Breast epithelium (tissue), 4 donors: ENCODE measurements at regions not wholly inside any gene's neighbourhood (a gene's known extent, or its start where the extent isn't known, plus 50 kb on each side); places are given as distances from the start of the nearest gene placed in this dataset.

Experiments
- DNase-seq, 2 donors: peaks; one replicate each; pipeline ENCODE4 v3.0.0-alpha.2; 2019; ENCODE audit warnings: low spot score in 2 of 2
- H3K27ac ChIP-seq, 2 donors: fragments of 200-600 bp; sonication (generic) in 1 of 2; one replicate each; pipeline ENCODE4 v1.5.1; 2016 to 2019; ENCODE audit warnings: mild to moderate bottlenecking in 1 of 2
- H3K27me3 ChIP-seq, 2 donors: fragments of 200-600 bp; sonication (generic) in 1 of 2; one replicate each; pipeline versions ENCODE4 v1.5.1 to v1.6.0; 2017 to 2019; ENCODE audit warnings: control low read depth in 1 of 2, mild to moderate bottlenecking in 1 of 2
- H3K36me3 ChIP-seq: fragments of 200-600 bp; one replicate; pipeline ENCODE4 v1.5.1; 2019
- H3K4me1 ChIP-seq, 2 donors: fragments of 200-600 bp; sonication (generic); one replicate each; pipeline ENCODE4 v1.5.1; 2016 to 2019; ENCODE audit warnings: control low read depth in 1 of 2
- H3K4me3 ChIP-seq, 3 donors: fragments of 200-600 bp; sonication (generic); 1 replicate in 2 of 3; 2 replicates in 1 of 3; pipeline ENCODE4 v1.5.1; 2016 to 2019; ENCODE audit warnings: mild to moderate bottlenecking in 3 of 3, moderate library complexity in 2 of 3
- H3K9me3 ChIP-seq, 2 donors: fragments of 200-600 bp; sonication (generic) in 1 of 2; one replicate each; pipeline ENCODE4 v1.5.1; 2016 to 2019; ENCODE audit warnings: control low read depth in 1 of 2
- CTCF ChIP-seq, 3 donors: fragments of 450-650 bp; IDR thresholded peaks; one replicate each; pipeline ENCODE4 v1.5.1; 2016 to 2017; ENCODE audit warnings: antibody characterized with exemption in 3 of 3, mild to moderate bottlenecking in 3 of 3, moderate library complexity in 3 of 3
- POLR2A ChIP-seq: fragments of 450-650 bp; IDR thresholded peaks from one replicate; pipeline ENCODE4 v1.6.1; 2016; ENCODE audit warnings: antibody characterized with exemption, mild to moderate bottlenecking, moderate library complexity
- POLR2AphosphoS5 ChIP-seq, 3 donors: sonication (generic); formaldehyde crosslinking; IDR thresholded peaks; one replicate each; pipeline ENCODE4 v1.6.1; 2017; ENCODE audit warnings: antibody characterized with exemption in 3 of 3
- intact Hi-C: fragments of 100-400 bp; cut with DNase I; formaldehyde crosslinking; loops from one replicate; pipeline ENCODE4 v1.15.1; 2023; ENCODE audit warnings: low total_unique reads

- intact Hi-C loops, result loop anchor here (5.0 kb wide), 1 partner anchor 1016 kb away; no protein-coding TSS in a partner anchor
- DNase-seq, result no peak
Observed at GRCh38 chr1:88302843-88303486, 381.1 kb upstream of the PKN2 start.

GRCh38 chr1:88311265-88311664 lies 372.8 kb upstream of the PKN2 start:
- H3K36me3 ChIP-seq, result no peaks in the 10 kb centered on the region
- H3K27ac ChIP-seq, result no peak overlapping the region
- no peaks in the 10 kb centered on the region for H3K4me1 ChIP-seq
- H3K27me3 ChIP-seq, result no peaks in the 10 kb centered on the region
- no peak overlapping the region for H3K4me3 ChIP-seq
- TF ChIP-seq POLR2A (no peak), CTCF (IDR thresholded peaks at IDR 0.05) (no peak), POLR2AphosphoS5 (IDR thresholded peaks at IDR 0.05) (no peak)
- H3K9me3 ChIP-seq, result no peaks in the 10 kb centered on the region
- no peak for DNase-seq
- intact Hi-C loops, result no loop called here

More at GRCh38 chr1:88302843-88303486, 381.1 kb upstream of the PKN2 start:
- Histone ChIP-seq H3K36me3 (no peaks in the 10 kb centered on the region), H3K27me3 (no peaks in the 10 kb centered on the region), H3K4me1 (no peaks in the 10 kb centered on the region), H3K9me3 (no peaks in the 10 kb centered on the region), H3K27ac (no peak overlapping the region), H3K4me3 (no peak overlapping the region)
- peak in 1 of 3 donors; percentile 16 for TF ChIP-seq CTCF (IDR thresholded peaks at IDR 0.05)
- TF ChIP-seq POLR2A, result no peak
- no peak for TF ChIP-seq POLR2AphosphoS5 (IDR thresholded peaks at IDR 0.05)

DNA sequence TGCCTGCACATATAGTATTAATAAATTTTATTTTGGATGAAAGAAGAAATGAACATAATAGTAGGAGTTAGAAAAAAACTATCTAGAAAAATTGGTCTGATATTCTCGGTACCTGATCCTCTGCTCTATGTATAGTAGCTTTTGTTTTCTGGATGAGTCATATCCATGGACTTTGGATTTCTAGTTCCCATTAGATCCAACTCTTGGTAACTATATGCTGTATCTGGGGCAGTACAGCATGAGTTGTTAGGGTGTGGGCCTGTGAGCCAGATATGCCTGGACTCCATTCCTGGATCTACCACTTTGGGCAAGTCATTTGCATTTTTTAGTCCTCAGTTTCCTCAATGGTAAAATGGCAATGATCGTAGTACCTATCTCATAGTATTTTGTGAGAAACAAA lies 372.2 kb upstream of the PKN2 start:
- intact Hi-C loops, result no loop called here
- Histone ChIP-seq H3K9me3 (no peaks in the 10 kb centered on the region), H3K27ac (no peak overlapping the region), H3K4me3 (no peak overlapping the region), H3K36me3 (no peaks in the 10 kb centered on the region), H3K4me1 (no peaks in the 10 kb centered on the region), H3K27me3 (no peaks in the 10 kb centered on the region)
- no peak for DNase-seq
- no peak for TF ChIP-seq POLR2A
- no peak for TF ChIP-seq POLR2AphosphoS5 (IDR thresholded peaks at IDR 0.05)
- TF ChIP-seq CTCF (IDR thresholded peaks at IDR 0.05), result no peak

DNA sequence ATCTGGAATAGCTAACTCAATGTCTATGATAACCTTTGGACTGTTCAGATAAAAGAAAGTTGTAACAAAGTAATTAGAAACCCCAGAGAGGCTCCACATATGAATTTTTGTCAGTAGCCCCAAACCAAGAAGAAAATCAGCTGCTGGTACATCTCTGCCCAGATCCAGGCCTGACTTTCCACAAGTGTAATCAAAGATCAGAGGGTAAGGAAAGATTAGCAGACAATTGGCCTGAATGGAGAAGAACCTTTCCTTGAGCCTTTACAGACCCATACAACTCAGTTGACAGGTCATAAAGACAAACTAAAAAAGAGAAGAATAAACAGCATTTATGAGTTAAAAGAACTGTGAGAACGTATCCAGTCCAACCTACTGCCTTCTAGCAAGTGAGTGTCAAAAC lies 366.7 kb upstream of the PKN2 start:
- H3K4me1 ChIP-seq, result no peaks in the 10 kb centered on the region
- H3K9me3 ChIP-seq, result no peaks in the 10 kb centered on the region
- no peak for DNase-seq
- H3K27me3 ChIP-seq, result no peaks in the 10 kb centered on the region
- H3K36me3 ChIP-seq, result no peaks in the 10 kb centered on the region
- no peak overlapping the region for H3K27ac ChIP-seq
- no peak overlapping the region for H3K4me3 ChIP-seq
- TF ChIP-seq CTCF (IDR thresholded peaks at IDR 0.05) (no peak), POLR2AphosphoS5 (IDR thresholded peaks at IDR 0.05) (no peak)
- intact Hi-C loops, result no loop called here

GRCh38 chr1:88318740-88319139 lies 365.3 kb upstream of the PKN2 start:
- intact Hi-C loops, result no loop called here
- no peak for DNase-seq
- TF ChIP-seq POLR2AphosphoS5 (IDR thresholded peaks at IDR 0.05), result no peak
- TF ChIP-seq CTCF (IDR thresholded peaks at IDR 0.05), result no peak
- no peak for TF ChIP-seq POLR2A

More at GRCh38 chr1:88318740-88319139, 365.3 kb upstream of the PKN2 start:
- no peaks in the 10 kb centered on the region for H3K27me3 ChIP-seq
- H3K4me1 ChIP-seq, result no peaks in the 10 kb centered on the region
- H3K36me3 ChIP-seq, result no peaks in the 10 kb centered on the region
- no peak overlapping the region for H3K4me3 ChIP-seq
- H3K9me3 ChIP-seq, result no peaks in the 10 kb centered on the region
- no peak overlapping the region for H3K27ac ChIP-seq
